GM12872 (cell line): ENCODE measurements at regions not wholly inside any gene's neighbourhood (a gene's known extent, or its start where the extent isn't known, plus 50 kb on each side); places are given as distances from the start of the nearest gene placed in this dataset.

Experiments used
- TF ChIP-seq, protein P1 (sequence below): IDR thresholded peaks from 3 replicates; pipeline ENCODE4 v1.5.1; 2011; ENCODE audit warnings: low read depth, mild to moderate bottlenecking, low read length, moderate library complexity; ENCODE audit not compliant: insufficient read depth

DNA sequence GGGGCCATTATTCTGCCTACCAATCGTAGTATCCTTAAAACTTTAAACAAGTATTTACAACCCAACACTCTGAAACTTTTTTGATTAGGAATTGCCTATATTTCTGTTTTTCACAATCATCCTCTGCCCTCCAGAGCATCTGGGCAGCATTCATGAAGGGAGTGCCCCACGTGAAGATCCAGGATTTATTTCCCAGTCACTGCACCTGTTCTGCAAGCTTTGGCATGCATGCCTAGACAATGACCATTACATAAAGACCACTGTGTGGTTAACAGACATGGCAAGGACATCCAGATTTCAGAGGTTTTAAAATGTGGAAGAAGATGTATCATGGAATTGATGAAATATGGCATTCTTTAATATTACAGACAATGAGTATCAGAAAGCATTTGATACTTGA lies 1083.8 kb downstream of the TBC1D22A start:
- TF ChIP-seq, protein P1, sequence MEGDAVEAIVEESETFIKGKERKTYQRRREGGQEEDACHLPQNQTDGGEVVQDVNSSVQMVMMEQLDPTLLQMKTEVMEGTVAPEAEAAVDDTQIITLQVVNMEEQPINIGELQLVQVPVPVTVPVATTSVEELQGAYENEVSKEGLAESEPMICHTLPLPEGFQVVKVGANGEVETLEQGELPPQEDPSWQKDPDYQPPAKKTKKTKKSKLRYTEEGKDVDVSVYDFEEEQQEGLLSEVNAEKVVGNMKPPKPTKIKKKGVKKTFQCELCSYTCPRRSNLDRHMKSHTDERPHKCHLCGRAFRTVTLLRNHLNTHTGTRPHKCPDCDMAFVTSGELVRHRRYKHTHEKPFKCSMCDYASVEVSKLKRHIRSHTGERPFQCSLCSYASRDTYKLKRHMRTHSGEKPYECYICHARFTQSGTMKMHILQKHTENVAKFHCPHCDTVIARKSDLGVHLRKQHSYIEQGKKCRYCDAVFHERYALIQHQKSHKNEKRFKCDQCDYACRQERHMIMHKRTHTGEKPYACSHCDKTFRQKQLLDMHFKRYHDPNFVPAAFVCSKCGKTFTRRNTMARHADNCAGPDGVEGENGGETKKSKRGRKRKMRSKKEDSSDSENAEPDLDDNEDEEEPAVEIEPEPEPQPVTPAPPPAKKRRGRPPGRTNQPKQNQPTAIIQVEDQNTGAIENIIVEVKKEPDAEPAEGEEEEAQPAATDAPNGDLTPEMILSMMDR = no peak

DNA sequence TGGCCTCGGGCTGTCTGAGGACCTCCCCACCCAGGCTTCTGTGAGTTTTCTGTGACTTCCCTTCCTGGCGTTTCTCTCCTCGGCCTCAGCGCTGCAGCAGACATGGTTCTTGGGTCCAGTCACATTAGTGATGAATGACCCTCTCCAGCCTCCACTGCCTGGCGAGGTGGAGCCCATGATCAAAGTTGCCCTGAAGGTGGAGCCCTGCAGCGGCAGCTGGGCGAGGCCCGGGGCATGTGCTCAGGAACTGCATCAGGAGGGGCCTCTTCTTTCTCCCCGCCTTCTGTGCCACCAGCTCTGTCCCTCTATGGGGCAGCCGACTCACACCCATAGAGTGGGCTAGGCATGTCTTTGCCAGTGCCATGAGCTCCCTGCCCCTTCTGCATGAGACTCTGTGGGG lies 1079.7 kb downstream of the TBC1D22A start:
- TF ChIP-seq, protein P1 = peak; percentile 45

DNA sequence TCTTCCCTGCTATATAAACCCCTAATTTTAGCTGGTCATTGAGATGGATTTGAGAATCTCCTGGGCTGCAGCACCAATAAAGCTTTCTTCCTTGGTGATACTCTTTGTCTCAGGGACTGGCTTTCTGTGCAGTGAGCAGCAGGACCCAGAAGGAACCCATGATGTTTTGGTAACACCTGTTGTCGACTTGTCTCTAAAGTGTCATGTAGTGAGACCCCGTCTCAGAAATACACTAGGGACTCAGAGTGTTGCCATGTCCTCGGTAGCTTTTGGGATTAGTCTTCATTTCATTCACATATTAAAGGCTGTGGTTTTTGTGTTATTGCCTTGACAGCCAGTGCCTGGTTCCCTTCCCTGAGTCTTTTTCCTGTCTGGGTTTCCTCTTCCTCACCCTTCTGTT lies 1078.7 kb downstream of the TBC1D22A start:
- TF ChIP-seq, protein P1 = no peak

DNA sequence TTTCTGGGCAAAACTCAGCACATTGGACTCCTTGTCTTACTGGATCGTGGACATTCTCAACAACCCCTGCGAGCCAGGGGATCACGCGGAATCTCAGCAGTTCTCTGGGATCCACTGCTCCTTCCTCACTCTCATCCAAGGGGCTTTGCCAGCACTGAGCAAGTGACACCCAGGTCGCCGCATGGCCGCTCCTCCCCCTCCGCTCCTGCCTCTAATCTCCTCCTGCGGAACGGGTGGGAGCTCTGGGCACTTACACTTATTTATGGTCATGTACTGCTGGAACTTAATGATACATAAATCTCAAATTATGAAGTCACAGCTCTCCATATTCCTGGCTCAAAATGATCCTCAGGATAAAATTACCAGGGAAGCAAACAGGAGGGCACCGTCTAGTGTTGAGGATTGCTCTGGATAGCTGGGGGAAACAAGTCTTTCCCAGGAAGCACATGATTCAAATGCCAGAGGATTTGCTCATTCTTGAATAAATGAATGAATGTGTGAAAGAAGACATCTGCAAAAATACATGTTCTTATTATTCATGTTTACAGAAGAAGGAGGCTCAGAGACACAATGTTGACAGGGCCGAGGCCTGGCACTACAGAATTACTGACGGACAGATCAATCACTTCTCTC lies 1077.3 kb downstream of the TBC1D22A start:
- TF ChIP-seq, protein P1 = no peak

DNA sequence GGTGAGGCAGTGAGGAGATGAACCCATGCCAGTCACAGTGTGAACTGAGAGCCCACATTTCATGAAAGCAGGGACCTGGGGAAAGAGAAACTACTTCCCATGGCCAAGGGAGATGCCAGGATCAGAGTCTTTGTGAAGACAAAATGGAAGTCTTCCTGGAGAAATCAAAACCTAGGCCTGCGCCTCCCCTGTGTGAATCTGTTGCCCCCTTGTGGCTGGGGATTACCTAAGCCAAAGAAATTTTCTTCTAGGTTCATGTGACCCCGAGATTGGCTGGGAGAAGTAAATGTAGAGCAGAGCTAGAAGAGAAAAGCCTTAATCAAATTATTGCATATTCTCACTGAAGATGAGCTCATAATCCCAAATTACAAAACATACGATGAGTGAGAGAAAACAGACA lies 1075.3 kb downstream of the TBC1D22A start:
- TF ChIP-seq, protein P1 = peak; percentile 61

DNA sequence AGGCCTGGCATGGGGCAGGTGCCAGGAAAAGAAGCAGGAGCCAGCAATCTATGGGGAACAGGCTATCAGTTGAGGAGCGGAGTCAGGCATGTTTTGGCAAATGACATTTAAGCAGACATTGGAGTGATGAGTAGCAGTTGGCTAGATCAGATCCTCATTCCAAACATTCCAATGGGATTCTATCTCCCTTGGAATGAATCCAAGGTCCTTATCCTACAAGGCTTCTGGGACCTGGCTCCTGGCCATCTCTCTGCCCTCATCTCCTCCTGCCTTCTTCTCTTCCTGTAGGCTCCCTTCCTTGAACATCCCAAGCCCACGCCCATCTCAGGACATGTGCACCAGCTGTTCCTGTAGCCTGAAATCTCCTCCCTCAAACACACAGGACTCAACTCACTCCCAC lies 1074.5 kb downstream of the TBC1D22A start:
- TF ChIP-seq, protein P1 = no peak

DNA sequence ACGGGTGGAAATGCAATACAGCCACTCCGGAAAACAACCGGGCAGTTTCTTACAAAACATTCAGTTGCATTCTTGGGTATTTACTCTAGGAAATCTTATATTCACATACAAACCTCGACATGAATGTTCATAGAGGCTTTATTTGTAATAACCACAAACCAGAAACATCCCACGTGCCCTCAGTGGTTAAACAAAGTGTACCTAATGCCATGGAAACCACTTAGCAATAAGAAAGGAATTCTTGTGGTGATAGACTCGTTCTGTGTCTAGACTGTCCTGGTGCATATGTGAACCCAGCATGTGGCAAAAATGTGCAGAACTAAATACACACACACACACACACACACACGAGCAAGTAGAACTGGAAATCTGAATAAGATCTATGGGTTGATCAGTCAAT lies 1073.3 kb downstream of the TBC1D22A start:
- TF ChIP-seq, protein P1 = no peak
